ENCODE measurements at regions not wholly inside any gene's neighbourhood (a gene's known extent, or its start where the extent isn't known, plus 50 kb on each side); places are given as distances from the start of the nearest gene placed in this dataset.
"Not testable (repeated sequence)": the region's sequence is repeated elsewhere in the genome, so short reads cannot be mapped to it uniquely, and the experiment has no call there.

DNA sequence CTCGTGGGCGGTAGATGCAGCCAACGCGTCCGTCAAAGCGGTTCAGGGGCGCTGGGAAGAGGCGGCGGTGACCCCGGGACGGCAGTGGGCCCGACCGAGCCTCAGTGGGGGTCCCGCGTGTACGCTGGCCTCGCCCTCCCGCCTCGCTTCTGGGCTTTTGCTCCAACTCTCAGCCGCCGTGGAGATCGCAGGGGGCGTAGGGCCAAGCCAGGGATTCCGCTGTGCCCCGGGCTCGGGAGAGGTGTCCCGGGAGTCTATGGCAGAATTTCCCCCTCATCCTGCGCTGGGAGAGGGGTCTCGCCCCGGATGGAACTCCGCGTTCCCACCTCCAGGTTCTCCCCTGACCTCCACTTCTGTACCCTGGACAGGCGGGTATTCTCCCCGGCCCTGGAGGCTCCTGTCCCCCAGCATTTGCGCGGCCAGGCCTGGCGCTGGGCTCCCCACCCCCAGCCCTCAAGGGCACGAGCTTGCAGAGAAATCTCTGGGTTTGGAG lies 131.9 kb downstream of the MRPL36 start:
- peak; percentile 3 for DNase-seq (ENCODE audit: low spot score)

DNA sequence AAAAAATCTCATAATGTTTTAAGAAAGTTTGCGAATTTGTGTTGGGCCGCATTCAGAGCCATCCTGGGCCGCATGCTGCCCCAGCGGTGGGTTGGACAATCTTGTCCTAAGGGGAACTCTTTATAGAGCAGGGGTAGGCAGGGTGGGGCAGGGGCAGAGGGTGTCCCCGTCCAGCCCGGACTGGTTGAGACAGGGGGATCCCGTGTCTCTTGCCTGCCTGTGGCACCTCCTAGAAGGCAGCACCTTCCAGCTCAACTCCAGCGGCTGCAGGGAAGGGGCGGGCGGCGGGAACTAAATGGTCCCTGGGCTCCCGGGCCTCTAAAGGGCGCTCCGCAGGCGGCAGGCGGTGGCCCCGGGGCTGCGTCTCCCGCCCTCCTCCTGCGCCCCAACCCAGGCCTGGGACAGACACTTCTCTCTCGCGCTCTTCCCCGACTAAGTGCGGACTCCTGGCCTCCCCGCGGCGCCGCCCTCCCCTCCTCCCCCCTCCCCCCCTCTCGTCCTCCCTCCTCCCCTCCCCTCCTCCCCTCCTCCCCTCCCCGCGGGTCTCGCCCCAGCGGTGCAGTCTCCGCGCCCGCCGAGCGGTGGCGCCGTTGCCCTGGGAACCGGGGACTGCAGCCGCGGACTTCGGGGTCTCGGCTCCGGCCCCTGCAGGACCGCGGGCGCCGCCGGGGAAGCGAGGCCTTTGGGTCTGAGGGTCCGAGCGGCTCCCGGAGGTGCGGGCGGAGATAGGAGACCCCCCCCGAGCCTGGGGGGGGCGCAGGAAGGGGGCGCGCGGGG lies 132.6 kb downstream of the MRPL36 start:
- DNase-seq (ENCODE audit: low spot score): no peak

DNA sequence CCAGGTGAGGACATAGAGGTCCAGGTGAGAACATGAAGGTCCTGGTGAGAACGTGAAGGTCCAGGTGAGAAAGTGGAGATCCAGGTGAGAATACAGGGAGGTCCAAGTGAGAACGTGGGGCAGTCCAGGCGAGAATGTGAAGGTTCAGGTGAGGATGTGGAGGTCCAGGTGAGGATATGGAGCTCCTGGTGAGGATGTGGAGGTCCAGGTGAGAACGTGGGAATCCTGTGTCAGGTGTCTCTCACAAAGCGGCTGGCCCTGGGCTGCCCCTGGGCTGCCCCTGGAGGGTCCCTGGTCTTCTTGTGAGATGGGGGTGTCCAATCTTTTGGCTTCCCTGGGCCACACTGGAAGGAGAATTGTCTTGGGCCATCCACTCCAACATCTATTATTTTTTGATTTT lies 133.4 kb downstream of the MRPL36 start:
- no peak for DNase-seq (ENCODE audit: low spot score)

DNA sequence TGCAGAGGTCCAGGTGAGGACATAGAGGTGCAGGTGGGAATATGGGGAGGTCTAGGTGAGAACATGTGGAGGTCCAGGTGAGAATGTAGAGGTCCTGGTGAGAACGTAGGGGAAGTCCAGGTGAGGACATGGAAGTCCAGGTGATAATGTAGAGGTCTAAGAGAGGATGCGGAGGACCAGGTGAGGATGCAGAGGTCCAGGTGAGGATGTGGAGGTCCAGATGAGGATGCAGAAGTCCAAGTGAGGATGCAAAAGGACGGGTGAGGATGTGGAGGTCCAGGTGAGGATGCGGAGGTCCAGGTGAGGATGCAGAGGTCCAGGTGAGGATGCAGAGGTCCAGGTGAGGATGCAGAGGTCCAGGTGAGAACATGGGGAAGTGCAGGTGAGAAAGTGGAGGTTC lies 133.8 kb downstream of the MRPL36 start:
- DNase-seq (ENCODE audit: low spot score): no peak

DNA sequence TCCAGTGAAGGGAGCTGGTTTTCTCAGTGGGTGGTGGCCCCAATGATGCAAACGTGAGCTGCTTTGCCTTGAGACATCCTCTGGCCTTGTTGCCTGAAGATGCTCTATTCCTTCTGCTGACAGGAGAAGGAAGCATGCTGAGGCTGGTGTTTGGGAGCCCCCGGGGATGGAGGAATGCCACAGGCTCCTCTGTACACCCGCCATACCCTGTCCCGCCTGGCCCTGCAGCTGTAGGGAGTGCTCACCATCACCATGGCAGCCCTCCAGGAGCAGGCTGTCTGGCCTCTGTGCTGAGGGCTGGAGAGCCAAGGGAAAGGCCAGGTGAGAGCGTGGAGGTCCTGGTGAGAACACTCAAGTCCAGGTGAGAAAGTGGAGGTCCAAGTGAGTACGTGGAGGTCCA lies 134.4 kb downstream of the MRPL36 start:
- DNase-seq (ENCODE audit: low spot score): no peak

DNA sequence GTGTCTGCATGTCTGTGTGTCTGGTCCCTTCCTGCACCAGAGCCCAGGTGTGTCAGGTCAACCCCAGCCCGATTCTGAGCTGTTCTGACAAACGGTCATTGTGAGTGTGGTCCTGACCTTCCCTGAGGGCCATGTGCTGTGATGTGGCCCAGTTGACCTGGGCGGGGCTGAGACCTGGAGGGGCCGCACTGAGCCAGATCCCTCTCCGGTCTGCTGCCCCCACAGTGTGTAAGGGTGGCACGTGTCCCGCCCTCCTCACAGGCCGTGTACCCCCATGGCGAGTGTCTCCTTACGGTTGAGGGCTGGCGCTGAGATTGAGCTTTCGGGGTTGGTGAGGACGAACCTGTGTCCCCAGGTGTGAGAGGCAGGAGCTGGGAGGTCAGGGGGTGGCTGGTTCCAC lies 136.5 kb downstream of the MRPL36 start:
- no peak for DNase-seq (ENCODE audit: low spot score)

DNA sequence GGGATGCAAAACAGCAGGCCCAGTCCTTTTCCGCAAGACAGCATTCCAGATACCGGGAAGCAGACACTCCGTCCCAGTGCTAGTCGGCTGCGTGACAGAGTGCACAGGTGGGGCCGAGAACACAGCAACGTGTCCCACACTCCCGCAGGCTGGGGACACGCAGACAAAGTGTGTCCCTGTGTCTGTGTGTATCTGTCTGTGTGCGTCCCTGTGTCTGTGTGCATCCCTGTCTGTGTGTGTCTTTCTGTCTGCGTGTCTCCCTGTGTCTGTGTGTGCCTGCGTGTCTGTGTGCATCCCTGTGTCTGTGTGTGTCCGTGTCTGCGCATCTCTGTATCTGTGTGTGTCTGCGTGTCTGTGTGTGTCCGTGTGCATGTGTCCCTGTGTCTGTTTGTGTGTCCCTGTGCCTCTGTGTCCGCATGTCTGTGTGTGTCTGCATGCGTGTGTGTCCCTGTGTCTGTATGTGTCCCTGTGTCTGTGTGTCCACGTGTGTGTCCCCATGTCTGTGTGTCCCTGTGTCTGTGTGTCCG lies 137.0 kb downstream of the MRPL36 start:
- DNase-seq (ENCODE audit: low spot score): no peak

DNA sequence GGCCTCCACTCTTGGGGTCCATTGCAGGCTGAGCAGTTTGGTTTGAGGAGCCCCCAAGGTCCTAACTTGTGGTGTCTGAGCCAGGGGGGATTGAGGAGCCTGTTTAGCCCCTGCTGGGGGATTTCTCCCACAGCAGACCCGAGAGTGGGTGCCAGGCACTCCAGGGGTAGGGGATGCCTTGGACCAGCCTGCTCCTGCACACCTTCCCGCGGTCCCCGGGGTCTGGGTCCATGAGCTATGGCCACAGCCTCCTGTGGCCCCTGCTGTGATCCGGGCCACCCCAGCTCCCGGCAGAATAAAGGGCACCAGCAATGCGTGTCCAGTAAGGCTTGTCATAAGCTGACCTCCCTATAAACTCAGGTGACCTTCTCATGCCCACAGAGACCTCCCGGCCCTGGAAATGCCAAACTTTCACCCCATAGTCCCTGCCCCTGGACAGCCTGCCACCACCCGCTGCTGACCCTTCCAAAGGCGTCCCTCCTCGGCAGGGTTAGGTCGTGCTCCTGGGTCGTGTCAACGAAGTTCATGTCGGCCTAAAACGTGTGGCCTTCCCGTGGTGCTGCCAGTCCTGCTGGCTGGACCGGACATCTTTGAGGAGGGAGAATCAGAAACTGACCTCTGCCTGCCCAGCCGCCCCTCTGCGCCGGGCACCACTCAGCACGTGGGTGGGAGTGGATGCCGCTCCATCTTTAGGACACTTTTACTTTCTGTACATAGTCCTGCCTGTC lies 137.6 kb downstream of the MRPL36 start:
- DNase-seq (ENCODE audit: low spot score): no peak

DNA sequence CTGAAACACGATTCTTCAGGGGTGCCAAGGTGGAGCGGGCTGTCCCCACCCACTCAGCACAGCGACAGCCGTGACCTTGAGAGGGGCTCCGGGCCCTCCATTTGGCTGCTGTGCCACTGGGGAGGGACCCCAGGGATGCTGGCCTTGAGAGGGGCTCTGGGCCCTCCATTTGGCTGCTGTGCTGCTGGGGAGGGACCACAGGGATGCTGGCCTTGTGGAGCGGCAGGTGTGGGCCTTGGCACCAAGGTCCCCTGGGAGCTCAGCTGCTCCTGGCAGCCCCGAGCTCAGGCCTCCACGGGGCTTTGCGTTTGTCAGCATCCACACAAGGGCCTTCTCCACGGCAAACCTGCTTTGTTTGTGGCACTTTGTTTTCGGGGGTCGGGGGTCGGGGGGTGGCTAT lies 137.6 kb upstream of the LPCAT1 start:
- no peak for DNase-seq (ENCODE audit: low spot score)

DNA sequence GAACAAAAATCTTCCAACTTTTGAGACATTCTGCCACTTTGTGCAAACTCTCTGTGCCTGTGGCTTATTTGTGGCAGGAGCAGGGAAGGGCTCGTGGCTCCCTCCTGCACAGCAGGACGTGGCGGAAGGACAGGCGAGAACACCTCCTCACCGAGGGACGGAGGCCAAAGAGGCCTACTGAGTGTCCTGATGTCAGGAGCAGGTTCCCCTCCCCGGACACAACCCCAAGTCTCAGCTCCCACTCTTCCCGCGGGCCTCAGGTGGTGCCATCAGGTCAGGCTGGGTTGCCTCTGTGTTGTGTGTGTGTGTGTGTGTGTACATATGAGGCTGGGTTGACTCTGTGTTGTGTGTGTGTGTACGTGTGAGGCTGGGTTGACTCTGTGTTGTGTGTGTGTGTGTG lies 136.8 kb upstream of the LPCAT1 start:
- DNase-seq (ENCODE audit: low spot score): no peak

DNA sequence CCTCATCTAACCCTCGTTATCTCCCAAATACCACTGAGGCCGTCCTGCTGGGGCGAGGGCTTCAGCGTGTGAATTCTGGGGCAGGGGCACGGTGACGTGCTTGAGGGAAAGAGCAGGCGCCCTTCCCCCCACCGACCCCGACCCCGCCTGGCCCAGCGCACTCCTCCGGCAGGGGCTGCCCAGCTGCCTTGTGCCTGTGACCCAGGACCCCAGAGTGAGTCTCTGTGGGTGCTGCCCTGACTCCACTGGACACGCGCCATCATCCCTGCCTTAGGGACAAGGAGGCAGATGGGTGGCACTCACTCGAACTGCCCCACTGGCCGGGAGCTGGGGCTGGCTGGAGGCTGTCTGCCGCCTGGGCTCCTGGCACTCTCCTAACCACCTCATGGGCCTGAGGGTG lies 136.2 kb upstream of the LPCAT1 start:
- DNase-seq (ENCODE audit: low spot score): no peak

DNA sequence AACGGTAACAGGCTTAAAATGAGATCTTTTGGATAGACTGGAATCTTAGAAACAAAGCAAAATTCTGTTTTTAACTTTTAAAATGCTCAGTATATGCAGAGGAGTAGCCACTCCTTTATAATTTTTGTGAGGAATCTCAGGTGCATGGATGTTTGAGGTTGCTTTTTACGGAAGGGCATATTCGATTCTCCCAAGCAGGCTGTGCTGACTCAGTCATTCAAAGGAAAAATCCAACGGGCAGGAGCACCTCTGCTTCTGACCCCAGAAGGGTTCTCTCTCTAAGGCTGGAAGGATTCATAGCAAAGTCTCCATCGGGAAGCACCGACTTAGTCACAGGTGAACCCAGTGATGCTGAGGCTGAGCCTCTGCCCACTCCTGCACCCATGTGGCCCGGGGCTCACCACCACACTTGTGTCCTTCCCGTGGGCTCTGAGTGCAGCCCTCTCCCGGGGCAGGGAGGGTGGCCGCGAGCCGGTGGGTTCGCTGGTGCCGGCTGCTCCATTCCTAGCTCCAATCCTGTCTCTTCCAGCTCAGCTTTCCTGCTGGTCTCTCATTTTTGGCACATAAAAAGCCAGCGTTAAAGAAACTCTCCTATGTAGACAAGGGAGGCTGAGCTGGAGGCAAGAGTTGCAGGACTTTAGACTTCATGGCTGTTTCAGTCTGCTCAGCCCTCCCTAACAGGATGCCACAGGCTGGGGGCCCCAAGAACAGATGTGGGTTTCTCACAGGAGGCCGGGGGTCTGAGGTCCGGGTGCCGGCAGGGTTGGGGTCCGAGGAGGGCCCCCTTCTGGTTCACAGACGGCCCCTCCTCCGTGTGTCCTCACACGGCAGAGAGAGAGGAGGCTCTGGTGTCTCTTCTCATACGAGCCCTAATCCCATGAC lies 135.6 kb upstream of the LPCAT1 start:
- no peak for DNase-seq (ENCODE audit: low spot score)

DNA sequence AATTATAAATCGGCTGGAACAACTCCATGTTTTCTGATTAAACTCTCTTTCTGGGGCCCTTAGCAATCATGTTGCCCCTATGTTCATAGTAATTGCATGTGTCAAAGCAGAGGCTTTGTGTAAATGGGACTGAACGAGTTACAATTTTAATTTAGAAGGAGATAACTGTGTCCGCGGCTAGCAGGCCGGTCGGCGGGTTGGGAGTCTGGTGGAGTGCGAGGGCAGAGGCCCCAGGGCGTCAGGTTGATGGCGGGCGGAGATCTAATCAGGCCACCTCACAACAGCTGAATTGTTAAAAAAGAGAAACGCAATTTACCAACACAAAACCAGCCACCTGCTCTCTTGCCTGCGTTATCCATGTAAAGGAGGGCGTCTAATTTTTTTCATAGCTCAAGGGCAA lies 134.9 kb upstream of the LPCAT1 start:
- no peak for DNase-seq (ENCODE audit: low spot score)

DNA sequence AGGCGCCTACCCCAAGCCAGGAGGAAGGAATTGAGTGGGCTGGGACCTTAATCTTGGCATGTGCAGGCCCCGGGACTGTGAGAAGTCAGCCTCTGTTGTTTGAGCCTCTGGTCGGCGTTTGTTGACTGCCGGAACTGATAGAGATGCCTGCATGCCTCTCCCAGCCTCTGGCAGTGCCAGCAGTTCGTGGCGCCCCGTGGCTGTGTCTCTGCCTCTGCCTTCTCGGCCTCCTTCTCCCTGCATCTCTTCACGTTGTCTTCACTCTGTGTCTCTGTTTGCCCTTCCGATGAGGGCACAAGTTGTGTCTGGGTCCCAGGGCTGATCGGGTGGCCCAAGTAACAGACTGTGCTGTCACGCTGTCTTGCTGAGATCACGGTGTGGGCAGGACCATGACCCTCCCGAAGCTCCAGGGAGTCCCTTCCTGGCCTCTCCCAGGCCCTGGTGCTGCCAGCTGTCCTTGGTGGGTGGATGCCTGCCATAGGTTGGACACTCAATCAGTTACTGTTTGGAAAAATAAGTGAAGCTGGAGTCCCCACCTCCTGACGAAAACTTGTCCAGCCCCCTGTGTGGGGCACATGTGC lies 133.5 kb upstream of the LPCAT1 start:
- no peak for DNase-seq (ENCODE audit: low spot score)

DNA sequence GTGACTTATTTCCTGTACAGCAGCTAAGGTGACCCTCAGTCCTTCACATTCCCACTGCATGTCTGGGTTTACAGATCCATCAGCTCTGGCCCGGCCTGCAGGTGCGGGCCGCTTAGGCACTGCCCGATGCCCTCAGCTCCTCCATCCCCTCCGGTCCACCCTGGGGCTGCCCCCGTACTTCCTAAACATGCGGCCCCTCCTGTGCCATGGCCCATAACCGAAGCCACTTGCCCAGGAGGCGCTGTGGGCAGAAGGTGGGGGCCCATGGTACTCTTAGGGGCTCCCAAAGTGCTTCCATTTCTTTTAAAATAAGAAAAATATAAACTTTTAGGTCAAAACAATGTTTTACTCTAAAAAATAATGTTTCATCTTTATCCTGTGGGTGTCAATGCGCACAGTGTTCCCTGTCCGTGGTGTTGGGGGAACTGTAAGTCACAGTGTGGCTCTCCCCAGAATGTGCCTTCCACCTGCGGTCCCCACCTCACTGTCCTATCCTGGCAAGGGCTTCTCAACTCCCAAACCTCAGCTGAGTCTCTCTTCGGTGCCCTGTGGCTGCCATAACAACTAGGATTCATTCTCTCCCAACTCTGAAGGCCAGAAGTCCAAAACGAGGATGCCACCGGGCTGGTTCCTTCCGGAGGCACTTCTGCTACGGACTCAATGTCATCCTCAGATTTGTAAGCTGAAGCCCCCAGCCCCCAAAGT lies 132.7 kb upstream of the LPCAT1 start:
- DNase-seq (ENCODE audit: low spot score): no peak

DNA sequence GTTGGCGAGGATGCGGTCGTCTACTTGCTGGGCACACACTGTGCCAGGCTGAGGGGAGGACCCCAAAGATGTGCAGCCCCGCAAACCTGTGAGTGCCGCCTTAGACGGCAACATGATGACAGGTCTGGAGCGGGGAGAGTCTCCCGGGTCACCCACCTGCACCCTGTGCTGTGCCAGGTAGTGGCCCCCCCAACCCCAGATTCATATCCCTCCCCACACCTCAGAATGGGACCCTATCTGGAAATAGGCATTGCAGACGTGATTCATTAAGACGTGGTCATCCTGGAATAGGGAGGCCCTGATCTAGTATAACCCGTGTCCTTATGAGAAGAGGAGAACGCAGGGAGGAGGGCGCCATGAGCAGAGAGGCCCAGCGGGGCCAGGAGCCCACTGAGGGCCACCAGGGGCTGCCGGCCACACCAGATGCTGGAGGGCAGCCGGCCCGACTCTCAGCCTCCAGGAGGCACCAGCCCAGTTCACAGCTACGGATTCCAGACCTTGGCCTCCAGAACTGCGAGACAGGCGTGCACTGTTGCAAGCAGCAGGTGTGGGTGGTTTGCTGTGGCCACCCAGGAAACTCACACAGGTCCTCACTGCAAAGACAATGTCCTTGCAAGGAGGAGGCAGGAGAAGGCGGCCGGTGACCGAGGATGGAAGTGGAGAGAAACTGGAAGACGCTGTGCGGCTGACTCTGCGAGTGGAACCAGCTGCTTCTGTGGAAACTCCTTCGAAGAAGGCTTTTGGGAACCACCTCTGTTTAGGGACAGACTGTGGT lies 131.9 kb upstream of the LPCAT1 start:
- no peak for DNase-seq (ENCODE audit: low spot score)

DNA sequence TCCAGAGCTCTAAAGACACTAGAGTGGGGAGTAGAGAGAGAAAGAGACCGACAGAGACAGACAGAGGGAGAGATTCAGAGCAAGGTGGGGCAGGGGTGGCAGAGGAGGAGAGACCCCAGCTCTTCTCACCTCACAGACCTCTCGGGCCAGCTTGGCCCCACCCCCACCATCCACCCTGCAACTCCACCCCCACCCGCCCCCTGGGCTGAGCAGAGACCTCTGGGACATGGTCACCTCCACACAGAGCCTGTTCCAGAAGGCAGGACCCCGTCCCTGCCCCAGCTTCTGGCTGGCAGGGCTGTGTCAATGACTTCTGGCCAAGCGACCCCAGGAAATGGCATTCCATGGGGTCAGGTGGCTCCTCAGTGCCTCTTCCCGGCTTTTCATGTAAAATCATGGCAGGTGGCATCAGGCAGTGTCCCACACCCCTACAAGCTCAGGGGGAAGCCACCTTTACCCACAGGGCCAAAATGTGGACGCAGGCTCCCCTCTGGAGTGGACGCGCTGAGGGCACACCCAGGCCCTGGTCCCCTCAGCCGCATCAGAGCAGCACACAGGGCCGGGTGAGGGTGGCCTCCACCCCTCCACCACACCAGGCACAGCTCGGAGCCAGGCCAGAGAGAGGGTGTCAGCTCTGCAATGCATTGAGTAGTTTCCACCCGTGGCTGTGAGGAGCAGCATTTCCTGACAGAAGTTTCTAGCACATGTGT lies 131.2 kb upstream of the LPCAT1 start:
- no peak for DNase-seq (ENCODE audit: low spot score)

DNA sequence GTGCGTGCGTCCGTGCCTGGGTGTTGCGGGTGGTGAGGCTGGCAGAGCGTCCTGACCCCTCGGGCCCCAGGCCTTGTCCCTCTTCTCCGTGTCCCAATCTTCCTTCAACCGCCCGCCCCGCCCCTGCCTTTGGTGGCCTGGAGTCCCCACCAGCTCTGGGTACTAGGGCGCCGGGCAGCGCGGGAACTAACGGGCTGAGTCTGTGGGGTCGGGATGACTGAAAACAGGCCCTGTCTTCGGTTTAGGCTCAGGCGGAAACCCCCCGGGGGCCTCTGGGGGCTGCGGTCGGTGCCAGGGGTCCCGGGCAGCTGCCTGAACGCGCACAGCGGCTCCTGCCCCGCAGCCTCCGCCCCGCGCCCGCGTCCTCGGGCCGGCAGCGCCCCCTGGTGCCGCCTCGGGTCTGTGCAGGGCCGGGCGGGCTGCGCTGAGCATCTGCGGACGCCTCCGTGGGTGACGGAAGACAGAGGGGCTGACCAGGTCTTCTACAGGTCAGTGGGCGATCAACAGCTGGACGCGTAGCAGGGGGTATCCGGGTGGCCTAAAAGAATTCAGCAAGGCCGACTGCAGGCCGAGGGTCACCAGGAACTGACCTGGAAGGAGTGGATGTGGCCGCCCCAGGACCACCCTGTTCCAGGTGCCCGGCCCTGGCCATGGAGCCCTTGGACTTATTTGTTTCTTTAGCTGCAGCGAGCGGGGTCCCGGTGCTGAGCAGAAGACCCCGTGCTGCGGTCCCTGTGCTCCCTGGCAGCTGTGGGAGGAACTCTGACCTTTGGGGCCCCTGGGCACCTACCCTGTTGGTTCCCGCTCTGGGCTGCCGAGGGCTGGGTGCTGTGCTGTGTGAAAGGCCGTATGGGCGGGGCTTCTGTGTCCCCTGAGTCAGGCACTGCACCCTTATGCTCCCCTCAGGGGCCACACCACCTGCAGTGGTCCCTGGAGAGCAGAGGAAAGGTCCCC lies 130.2 kb upstream of the LPCAT1 start:
- DNase-seq (ENCODE audit: low spot score): not testable (repeated sequence)

Data from H4 (cell line).